H9 (cell line): ENCODE measurements at regions not wholly inside any gene's neighbourhood (a gene's known extent, or its start where the extent isn't known, plus 50 kb on each side); places are given as distances from the start of the nearest gene placed in this dataset.

Source experiments
- DNase-seq: peaks from one replicate; pipeline ENCODE4 v3.0.0-alpha.2; 2017
- H2AFZ ChIP-seq: one replicate; pipeline ENCODE4 v1.6.1; 2013; ENCODE audit warnings: mild to moderate bottlenecking, low read length, control low read depth, moderate library complexity
- H2AK5ac ChIP-seq: 2 replicates; pipeline ENCODE4 v1.6.1; 2013; ENCODE audit warnings: low read length, control low read depth, mixed read lengths; ENCODE audit not compliant: insufficient read length
- H2BK120ac ChIP-seq: one replicate; pipeline ENCODE4 v1.6.1; 2013; ENCODE audit warnings: low read depth, mild to moderate bottlenecking, low read length, control low read depth, inconsistent platforms; ENCODE audit not compliant: poor library complexity, severe bottlenecking
- H2BK12ac ChIP-seq: 2 replicates; pipeline ENCODE4 v1.6.1; 2013; ENCODE audit warnings: low read length, control low read depth, mixed read lengths, low read depth; ENCODE audit not compliant: insufficient read length
- H2BK15ac ChIP-seq: 2 replicates; pipeline ENCODE4 v1.6.1; 2013; ENCODE audit warnings: low read depth, low read length, control low read depth
- H2BK20ac ChIP-seq: one replicate; pipeline ENCODE4 v1.6.1; 2013; ENCODE audit warnings: low read depth, mild to moderate bottlenecking, low read length, control low read depth, inconsistent platforms; ENCODE audit not compliant: poor library complexity, severe bottlenecking
- H2BK5ac ChIP-seq: 2 replicates; pipeline ENCODE4 v1.6.1; 2013; ENCODE audit warnings: low read length, control low read depth, mixed read lengths; ENCODE audit not compliant: insufficient read length
- H3K14ac ChIP-seq: 2 replicates; pipeline ENCODE4 v1.6.1; 2013; ENCODE audit warnings: low read length, control low read depth; ENCODE audit not compliant: insufficient read depth
- H3K18ac ChIP-seq: 2 replicates; pipeline ENCODE4 v1.6.1; 2013; ENCODE audit warnings: low read depth, mild to moderate bottlenecking, mixed read lengths, low read length, control low read depth; ENCODE audit not compliant: insufficient read length
- H3K23ac ChIP-seq: 2 replicates; pipeline ENCODE4 v1.6.1; 2013; ENCODE audit warnings: low read length, control low read depth, mixed read lengths, low read depth; ENCODE audit not compliant: insufficient read length
- H3K23me2 ChIP-seq: 2 replicates; pipeline ENCODE4 v1.6.1; 2013; ENCODE audit warnings: low read depth, mild to moderate bottlenecking, mixed read lengths, low read length, control low read depth; ENCODE audit not compliant: insufficient read length, poor library complexity, severe bottlenecking
- H3K27ac ChIP-seq: 2 replicates; pipeline ENCODE4 v1.5.1; 2013; ENCODE audit warnings: low read length, control low read depth, mixed read lengths, low read depth; ENCODE audit not compliant: insufficient read length
- H3K27me3 ChIP-seq: 2 replicates; pipeline ENCODE4 v1.6.1; 2013; ENCODE audit warnings: low read length, control low read depth, inconsistent platforms; ENCODE audit not compliant: insufficient read depth
- H3K4ac ChIP-seq: 2 replicates; pipeline ENCODE4 v1.6.1; 2013; ENCODE audit warnings: low read depth, mild to moderate bottlenecking, control low read depth, inconsistent platforms, low read length, moderate library complexity
- H3K4me1 ChIP-seq: 2 replicates; pipeline ENCODE4 v1.6.1; 2013; ENCODE audit warnings: low read length, control low read depth, inconsistent platforms; ENCODE audit not compliant: insufficient read depth
- H3K4me2 ChIP-seq: 2 replicates; pipeline ENCODE4 v1.6.1; 2013; ENCODE audit warnings: low read length, control low read depth, mixed read lengths; ENCODE audit not compliant: insufficient read length, insufficient read depth
- H3K56ac ChIP-seq: 2 replicates; pipeline ENCODE4 v1.6.1; 2013; ENCODE audit warnings: low read depth, mild to moderate bottlenecking, mixed read lengths, low read length, control low read depth; ENCODE audit not compliant: insufficient read length
- H3K79me1 ChIP-seq: 2 replicates; pipeline ENCODE4 v1.6.1; 2013; ENCODE audit warnings: low read depth, mild to moderate bottlenecking, moderate library complexity, low read length, control low read depth, inconsistent platforms; ENCODE audit not compliant: insufficient read depth, poor library complexity, severe bottlenecking
- H3K79me2 ChIP-seq: 2 replicates; pipeline ENCODE4 v1.6.1; 2013; ENCODE audit warnings: low read length, control low read depth, inconsistent platforms; ENCODE audit not compliant: insufficient read depth
- H3K9ac ChIP-seq: 2 replicates; pipeline ENCODE4 v1.6.1; 2013; ENCODE audit warnings: low read length, control low read depth, mixed read lengths; ENCODE audit not compliant: insufficient read length; ENCODE audit errors: extremely low read depth
- H3K9me3 ChIP-seq: one replicate; pipeline ENCODE4 v1.6.1; 2013; ENCODE audit warnings: low read depth, low read length, inconsistent platforms; ENCODE audit not compliant: control insufficient read depth
- H3T11ph ChIP-seq: one replicate; pipeline ENCODE4 v1.6.1; 2013; ENCODE audit warnings: mild to moderate bottlenecking, low read length, control low read depth, inconsistent platforms
- H4K20me1 ChIP-seq: one replicate; pipeline ENCODE4 v1.6.1; 2013; ENCODE audit not compliant: control insufficient read depth, insufficient read length, insufficient read depth
- H4K5ac ChIP-seq: 2 replicates; pipeline ENCODE4 v1.6.1; 2013; ENCODE audit warnings: low read depth, mild to moderate bottlenecking, mixed read lengths, low read length, control low read depth; ENCODE audit not compliant: insufficient read length
- H4K8ac ChIP-seq: replicated peaks from 2 replicates; pipeline ENCODE4 v1.6.1; 2013; ENCODE audit warnings: low read length, control low read depth, mixed read lengths, low read depth; ENCODE audit not compliant: insufficient read length
- H4K91ac ChIP-seq: 2 replicates; pipeline ENCODE4 v1.6.1; 2013; ENCODE audit warnings: low read depth, mild to moderate bottlenecking, moderate library complexity, mixed read lengths, low read length, control low read depth; ENCODE audit not compliant: insufficient read length
- H3K27ac Mint-ChIP-seq, 3 experiments: 2 replicates in 2 of 3; 3 replicates in 1 of 3; pipeline ENCODE4 v1.8.0; 2020 to 2021; ENCODE audit warnings: mixed read lengths in 3 of 3, mild to moderate bottlenecking in 1 of 3, moderate library complexity in 1 of 3
- H3K27me3 Mint-ChIP-seq: 2 replicates; pipeline ENCODE4 v1.8.0; 2021; ENCODE audit warnings: low read depth, mild to moderate bottlenecking, moderate library complexity, mixed read lengths
- H3K36me3 Mint-ChIP-seq, 3 experiments: 2 replicates in 2 of 3; 3 replicates in 1 of 3; pipeline ENCODE4 v1.8.0; 2020 to 2021; ENCODE audit warnings: low read depth in 3 of 3, mixed read lengths in 3 of 3; ENCODE audit not compliant: insufficient read depth in 1 of 3
- H3K4me1 Mint-ChIP-seq, 2 experiments: 2 replicates each; pipeline ENCODE4 v1.8.0; 2020; ENCODE audit warnings: mixed read lengths in 2 of 2
- H3K4me3 Mint-ChIP-seq, 2 experiments: 2 replicates in 1 of 2; 3 replicates in 1 of 2; pipeline ENCODE4 v1.8.0; 2020 to 2021; ENCODE audit warnings: mild to moderate bottlenecking in 2 of 2, mixed read lengths in 2 of 2, moderate library complexity in 1 of 2
- H3K9me3 Mint-ChIP-seq, 2 experiments: 2 replicates in 1 of 2; 3 replicates in 1 of 2; pipeline ENCODE4 v1.8.0; 2020; ENCODE audit warnings: mild to moderate bottlenecking in 2 of 2, mixed read lengths in 2 of 2, moderate library complexity in 1 of 2
- CTCF ChIP-seq: fragments of 200-600 bp; sonication (generic); conservative IDR thresholded peaks from 3 replicates; pipeline ENCODE4 v1.8.0; 2021; ENCODE audit warnings: antibody characterized with exemption, mild to moderate bottlenecking
- WGBS: extraction: QIAGEN DNeasy Blood & Tissue Kit; methylation state at CpG from one replicate; pipeline ENCODE4 v1.1.7; 2013; ENCODE audit warnings: missing lambda C conversion rate, low lambda C conversion rate, mixed read lengths; ENCODE audit not compliant: insufficient read length; ENCODE audit errors: extremely low coverage; 5-methylcytosine and 5-hydroxymethylcytosine counted together

DNA sequence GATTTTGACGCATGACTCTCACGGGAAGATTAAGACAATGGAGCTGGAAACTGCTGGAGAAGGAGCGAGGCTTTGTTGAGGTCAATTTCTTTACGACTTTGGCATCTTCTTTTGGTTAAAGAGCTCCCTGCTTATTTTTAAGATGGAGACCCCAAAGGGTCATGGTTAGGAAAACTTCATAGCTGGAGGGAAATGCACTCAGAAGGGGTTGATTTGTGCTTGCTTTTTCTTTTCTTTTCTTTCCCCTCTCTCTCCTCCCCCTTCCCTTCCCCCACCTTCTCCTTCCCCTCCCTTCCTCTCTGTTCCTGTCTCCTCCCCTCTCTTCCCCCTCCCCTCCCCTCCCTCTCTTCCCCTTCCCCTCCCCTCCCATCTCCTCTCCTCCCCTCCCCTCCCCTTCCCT lies 79.0 kb downstream of the TNP1 start:
- Histone ChIP-seq H3K79me1 (no peaks in the 10 kb centered on the region), H2BK12ac (no peak overlapping the region), H3K56ac (no peak overlapping the region), H3K14ac (no peak overlapping the region), H3K79me2 (no peaks in the 10 kb centered on the region), H2AK5ac (no peak overlapping the region), H3K18ac (no peak overlapping the region), H3K23me2 (no peaks in the 10 kb centered on the region), H3K4ac (no peak overlapping the region), H4K91ac (no peak overlapping the region), H2AFZ (no peak overlapping the region), H3T11ph (no peak overlapping the region), H3K27ac (no peak overlapping the region), H2BK20ac (no peak overlapping the region), H3K23ac (no peak overlapping the region), H3K4me1 (0 out of 2 replicates have a peak, but pooled peaks cover 2% of the 10 kb centered on the region), H4K5ac (no peak overlapping the region), H2BK120ac (no peak overlapping the region), H4K20me1 (no peaks in the 10 kb centered on the region), H2BK15ac (no peak overlapping the region), H2BK5ac (no peak overlapping the region), H4K8ac (no peak overlapping the region), H3K4me2 (no peak overlapping the region), H3K27me3 (no peaks in the 10 kb centered on the region), H3K9me3 (no peaks in the 10 kb centered on the region), H3K9ac (no peak overlapping the region)
- Mint-ChIP-seq H3K36me3 (no peaks in the 10 kb centered on the region), H3K4me1 (peaks cover 20 to 22% of the 10 kb centered on the region in 2 experiments), H3K4me3 (no peak overlapping the region), H3K9me3 (no peaks in the 10 kb centered on the region), H3K27ac (no peak overlapping the region), H3K27me3 (peaks cover 2% of the 10 kb centered on the region)
- no peak for TF ChIP-seq CTCF
- DNase-seq: no peak
- no CpG with 5 or more reads among the region's 4 CpGs for WGBS
